Right lobe of liver (tissue), 6 donors: ENCODE measurements at regions not wholly inside any gene's neighbourhood (a gene's known extent, or its start where the extent isn't known, plus 50 kb on each side); places are given as distances from the start of the nearest gene placed in this dataset.

Source experiments
- ATAC-seq, 4 donors: fragments of 200-7000 bp; cut with Tn5 transposase; one replicate each; pipeline ENCODE4 v1.9.1; 2020; ENCODE audit warnings: mild to moderate bottlenecking in 4 of 4, moderate library complexity in 4 of 4
- DNase-seq, 3 donors: peaks; one replicate each; pipeline ENCODE4 v3.0.0-alpha.2; 2020
- H3K27ac ChIP-seq, 3 donors: fragments of 200-600 bp; one replicate each; pipeline ENCODE4 v1.8.0; 2022
- H3K27me3 ChIP-seq, 2 donors: fragments of 200-600 bp; one replicate each; pipeline ENCODE4 v1.8.0; 2022
- H3K36me3 ChIP-seq, 4 donors: fragments of 200-600 bp; sonication (generic) in 1 of 4; one replicate each; pipeline versions ENCODE4 v1.5.1 to v1.8.0; 2017 to 2022; ENCODE audit warnings: control low read depth in 1 of 4
- H3K4me1 ChIP-seq, 4 donors: fragments of 200-600 bp; sonication (generic) in 1 of 4; one replicate each; pipeline versions ENCODE4 v1.5.1 to v1.8.0; 2017 to 2022; ENCODE audit warnings: control low read depth in 1 of 4
- H3K4me3 ChIP-seq, 3 donors: fragments of 200-600 bp; one replicate each; pipeline ENCODE4 v1.8.0; 2022
- H3K9me3 ChIP-seq, 4 donors: fragments of 200-600 bp; sonication (generic) in 1 of 4; one replicate each; pipeline versions ENCODE4 v1.5.1 to v1.8.0; 2017 to 2022; ENCODE audit warnings: control low read depth in 1 of 4
- CTCF ChIP-seq, 4 donors: fragments of 200-600 bp in 3 of 4; fragments of 450-650 bp in 1 of 4; IDR thresholded peaks; one replicate each; pipeline versions ENCODE4 v1.5.1 to v1.8.0; 2016 to 2022; ENCODE audit warnings: antibody characterized with exemption in 4 of 4, mild to moderate bottlenecking in 2 of 4
- POLR2A ChIP-seq: fragments of 450-650 bp; IDR thresholded peaks from one replicate; pipeline ENCODE4 v1.6.1; 2017; ENCODE audit warnings: antibody characterized with exemption, mild to moderate bottlenecking
- WGBS: methylation state at CpG from one replicate; pipeline ENCODE4 v1.1.6; 2018; ENCODE audit warnings: low coverage, low lambda C conversion rate; ENCODE audit not compliant: insufficient coverage; ENCODE audit errors: missing lambda C conversion rate; 5-methylcytosine and 5-hydroxymethylcytosine counted together
- intact Hi-C, 2 donors: fragments of 100-400 bp; cut with DNase I; formaldehyde crosslinking; loops; one replicate each; pipeline versions ENCODE4 v1.11.2 to v1.14.1; 2022
- donor health status: DM: no; HTN: yes; CAD: no.
- donor health status: DM: no; HTN: no; CAD: no.
- donor health status: DM: no; HTN: no; CAD: no.
- donor health status: DM: no; HTN: yes; CAD: no.
- donor health status: DM: no; HTN: yes; CAD: no.

GRCh38 chr5:74188351-74189105, 452.0 kb downstream of the ENC1 start:
- TF ChIP-seq CTCF (IDR thresholded peaks at IDR 0.05) (no peak), POLR2A (no peak)
- 73% methylated on average over 2 of the region's 2 CpGs for WGBS
- intact Hi-C loops: no loop called here
- Histone ChIP-seq H3K27me3 (no peaks in the 10 kb centered on the region), H3K4me1 (no peaks in the 10 kb centered on the region), H3K9me3 (no peaks in the 10 kb centered on the region), H3K4me3 (no peak overlapping the region), H3K27ac (no peak overlapping the region), H3K36me3 (no peaks in the 10 kb centered on the region)
- DNase-seq (no peak), ATAC-seq (no peak)

GRCh38 chr5:74187757-74188156, 452.8 kb downstream of the ENC1 start:
- TF ChIP-seq CTCF (IDR thresholded peaks at IDR 0.05) (no peak), POLR2A (no peak)

GRCh38 chr5:74186356-74187315, 453.9 kb downstream of the ENC1 start:
- ATAC-seq (no peak), DNase-seq (no peak)
- no peaks in the 10 kb centered on the region for H3K27me3 ChIP-seq
- no peak for TF ChIP-seq POLR2A
- no peak for TF ChIP-seq CTCF (IDR thresholded peaks at IDR 0.05)
- H3K9me3 ChIP-seq: no peaks in the 10 kb centered on the region
- H3K27ac ChIP-seq: no peak overlapping the region
- H3K36me3 ChIP-seq: no peaks in the 10 kb centered on the region
- H3K4me3 ChIP-seq: no peak overlapping the region
- WGBS: 80% methylated on average over 6 of the region's 6 CpGs
- no peaks in the 10 kb centered on the region for H3K4me1 ChIP-seq
- intact Hi-C loops: no loop called here

More at GRCh38 chr5:74187757-74188156, 452.8 kb downstream of the ENC1 start:
- H3K9me3 ChIP-seq: no peaks in the 10 kb centered on the region
- WGBS: 78% methylated on average over 1 of the region's 1 CpG
- no peak overlapping the region for H3K27ac ChIP-seq
- intact Hi-C loops: no loop called here
- H3K4me3 ChIP-seq: no peak overlapping the region
- ATAC-seq (no peak), DNase-seq (no peak)
- no peaks in the 10 kb centered on the region for H3K4me1 ChIP-seq
- H3K36me3 ChIP-seq: no peaks in the 10 kb centered on the region
- no peaks in the 10 kb centered on the region for H3K27me3 ChIP-seq

GRCh38 chr5:74185599-74185998, 454.9 kb downstream of the ENC1 start:
- intact Hi-C loops: no loop called here
- 57% methylated on average over 2 of the region's 2 CpGs for WGBS
- Histone ChIP-seq H3K4me3 (no peak overlapping the region), H3K9me3 (no peaks in the 10 kb centered on the region), H3K27ac (no peak overlapping the region), H3K4me1 (no peaks in the 10 kb centered on the region), H3K36me3 (no peaks in the 10 kb centered on the region), H3K27me3 (no peaks in the 10 kb centered on the region)
- no peak for TF ChIP-seq POLR2A
- TF ChIP-seq CTCF (IDR thresholded peaks at IDR 0.05): no peak
- ATAC-seq (peak in 1 of 4 donors; percentile 32), DNase-seq (no peak)
